H1 (cell line): ENCODE measurements at regions not wholly inside any gene's neighbourhood (a gene's known extent, or its start where the extent isn't known, plus 50 kb on each side); places are given as distances from the start of the nearest gene placed in this dataset.

Experiments used
- CTCF ChIA-PET: fragments of 300-600 bp; sonication (Branson Sonifier 250); formaldehyde crosslinking; loops from one replicate; lab custom pipeline; 2021; ENCODE audit not compliant: partially characterized antibody; lab: Charles Lee
- POLR2A ChIA-PET: fragments of 300-600 bp; sonication (Branson Sonifier 250); formaldehyde crosslinking; loops from one replicate; lab custom pipeline; 2021; ENCODE audit warnings: inconsistent platforms; ENCODE audit not compliant: partially characterized antibody; lab: Charles Lee
- DNase-seq, 2 experiments: peaks; one replicate each; pipeline versions ENCODE4 v3.0.0 to v3.0.0-alpha.2; 2010 to 2022; ENCODE audit warnings: low spot score in 2 of 2, low read depth in 1 of 2, mixed read lengths in 1 of 2
- FAIRE-seq: peaks from 2 replicates; lab custom pipeline; 2011; peaks lifted over from hg19 to GRCh38; lab: Jason Lieb, UNC
- H2AFZ ChIP-seq: 2 replicates; pipeline ENCODE4 v1.8.1; 2012; ENCODE audit warnings: low read length, inconsistent platforms
- H2AK5ac ChIP-seq: 2 replicates; pipeline ENCODE4 v1.6.1; 2013; ENCODE audit warnings: low read depth, low read length
- H2BK120ac ChIP-seq: replicated peaks from 2 replicates; pipeline ENCODE3; 2013; ENCODE audit warnings: low read depth, low read length, inconsistent platforms
- H2BK12ac ChIP-seq: 2 replicates; pipeline ENCODE4 v1.6.1; 2013; ENCODE audit warnings: low read depth, low read length
- H2BK15ac ChIP-seq: 2 replicates; pipeline ENCODE4 v1.6.1; 2013; ENCODE audit warnings: low read length
- H2BK20ac ChIP-seq: 2 replicates; pipeline ENCODE4 v1.6.1; 2013; ENCODE audit warnings: low read length
- H2BK5ac ChIP-seq: 2 replicates; pipeline ENCODE4 v1.6.1; 2013; ENCODE audit warnings: low read depth, low read length
- H3K14ac ChIP-seq: 2 replicates; pipeline ENCODE4 v1.6.1; 2013; ENCODE audit warnings: inconsistent platforms; ENCODE audit not compliant: insufficient read length
- H3K18ac ChIP-seq: 2 replicates; pipeline ENCODE4 v1.6.1; 2013; ENCODE audit warnings: low read length; ENCODE audit errors: extremely low read depth
- H3K23ac ChIP-seq: 2 replicates; pipeline ENCODE4 v1.6.1; 2013; ENCODE audit warnings: inconsistent platforms; ENCODE audit not compliant: insufficient read length
- H3K23me2 ChIP-seq: 2 replicates; pipeline ENCODE4 v1.6.1; 2013; ENCODE audit warnings: low read depth, low read length
- H3K27ac ChIP-seq: 2 replicates; pipeline ENCODE4 v1.6.1; 2011; ENCODE audit warnings: low read depth, low read length, inconsistent platforms
- H3K27me3 ChIP-seq, 4 experiments: replicated peaks in 1 of 4; 1 replicate in 1 of 4; 2 replicates in 3 of 4; pipeline versions ENCODE4 v1.6.1 to v1.8.1; 2011 to 2013; ENCODE audit warnings: low read length in 3 of 4, mild to moderate bottlenecking in 3 of 4, inconsistent platforms in 2 of 4, mixed read lengths in 2 of 4, moderate library complexity in 1 of 4; ENCODE audit not compliant: control insufficient read depth in 3 of 4, insufficient read depth in 3 of 4; ENCODE audit errors: extremely low read depth in 1 of 4
- H3K36me3 ChIP-seq, 4 experiments: 2 replicates each; pipeline versions ENCODE4 v1.6.1 to v1.8.1; 2011 to 2013; ENCODE audit warnings: mild to moderate bottlenecking in 4 of 4, low read length in 3 of 4, moderate library complexity in 2 of 4, control low read depth in 1 of 4, inconsistent platforms in 1 of 4; ENCODE audit not compliant: insufficient read depth in 4 of 4, control insufficient read depth in 2 of 4
- H3K4ac ChIP-seq: replicated peaks from 2 replicates; pipeline ENCODE3; 2013; ENCODE audit warnings: low read length, low read depth, mixed read lengths, inconsistent platforms; ENCODE audit not compliant: insufficient read length
- H3K4me1 ChIP-seq, 4 experiments: replicated peaks in 1 of 4; 1 replicate in 1 of 4; 2 replicates in 3 of 4; pipeline versions ENCODE4 v1.6.1 to v1.8.1; 2011 to 2013; ENCODE audit warnings: low read length in 3 of 4, inconsistent platforms in 2 of 4, mixed read lengths in 1 of 4; ENCODE audit not compliant: insufficient read depth in 4 of 4, control insufficient read depth in 3 of 4
- H3K4me2 ChIP-seq, 2 experiments: 2 replicates each; pipeline versions ENCODE4 v1.6.1 to v1.8.1; 2011 to 2013; ENCODE audit warnings: low read depth in 2 of 2, low read length in 2 of 2, control low read depth in 1 of 2, inconsistent platforms in 1 of 2, mild to moderate bottlenecking in 1 of 2; ENCODE audit not compliant: insufficient read depth in 1 of 2
- H3K4me3 ChIP-seq, 4 experiments: fragments of 200-600, 300-600 bp in 1 of 4; sonication (generic), shearing (Covaris generic), sonication (Bioruptor Twin) in 1 of 4; 2 replicates each; pipeline versions ENCODE4 v1.5.1 to v1.8.1; 2011 to 2016; ENCODE audit warnings: low read length in 4 of 4, low read depth in 3 of 4, control low read depth in 2 of 4, inconsistent platforms in 2 of 4, mild to moderate bottlenecking in 2 of 4, mixed read lengths in 1 of 4, moderate library complexity in 1 of 4; ENCODE audit not compliant: insufficient read depth in 2 of 4; ENCODE audit errors: extremely low read depth in 1 of 4
- H3K56ac ChIP-seq: replicated peaks from 2 replicates; pipeline ENCODE3; 2013; ENCODE audit warnings: low read depth, mild to moderate bottlenecking, mixed read lengths, low read length, inconsistent platforms; ENCODE audit not compliant: insufficient read length
- H3K79me1 ChIP-seq: 2 replicates; pipeline ENCODE4 v1.6.1; 2013; ENCODE audit warnings: low read depth, low read length, control low read depth
- H3K79me2 ChIP-seq, 2 experiments: 2 replicates each; pipeline versions ENCODE4 v1.6.1 to v1.8.1; 2012 to 2013; ENCODE audit warnings: low read length in 2 of 2, mild to moderate bottlenecking in 2 of 2, inconsistent platforms in 1 of 2; ENCODE audit not compliant: insufficient read depth in 2 of 2, control insufficient read depth in 1 of 2
- H3K9ac ChIP-seq, 4 experiments: replicated peaks in 1 of 4; 1 replicate in 1 of 4; 2 replicates in 3 of 4; pipeline versions ENCODE4 v1.6.1 to v1.8.1; 2011 to 2013; ENCODE audit warnings: low read depth in 3 of 4, low read length in 3 of 4, control low read depth in 2 of 4, mild to moderate bottlenecking in 2 of 4, moderate library complexity in 2 of 4, inconsistent platforms in 1 of 4; ENCODE audit errors: extremely low read depth in 1 of 4
- H3K9me3 ChIP-seq, 2 experiments: 2 replicates each; pipeline versions ENCODE4 v1.6.1 to v1.8.1; 2012 to 2013; ENCODE audit warnings: mild to moderate bottlenecking in 2 of 2, moderate library complexity in 2 of 2, control low read depth in 1 of 2, inconsistent platforms in 1 of 2, low read depth in 1 of 2, low read length in 1 of 2, mixed read lengths in 1 of 2; ENCODE audit not compliant: insufficient read depth in 2 of 2
- H4K20me1 ChIP-seq, 2 experiments: replicated peaks in 1 of 2; 2 replicates each; pipeline versions ENCODE3 to v1.8.1; 2011 to 2013; ENCODE audit warnings: inconsistent platforms in 2 of 2, low read length in 2 of 2, mild to moderate bottlenecking in 1 of 2; ENCODE audit not compliant: insufficient read depth in 2 of 2, control insufficient read depth in 1 of 2
- H4K5ac ChIP-seq: 2 replicates; pipeline ENCODE4 v1.6.1; 2013; ENCODE audit warnings: low read length, low read depth, mixed read lengths, inconsistent platforms; ENCODE audit not compliant: insufficient read length
- H4K8ac ChIP-seq: 2 replicates; pipeline ENCODE4 v1.8.0; 2013; ENCODE audit warnings: mild to moderate bottlenecking, moderate library complexity, low read length, inconsistent platforms; ENCODE audit not compliant: insufficient read depth; ENCODE audit errors: extremely low read depth
- H4K91ac ChIP-seq: replicated peaks from 2 replicates; pipeline ENCODE3; 2013; ENCODE audit warnings: low read length, mixed read lengths, inconsistent platforms; ENCODE audit not compliant: insufficient read length
- ASH2L ChIP-seq: fragments of 200-600, 300-600 bp; sonication (generic); IDR thresholded peaks from one replicate; pipeline ENCODE4 v1.7.1; 2017; ENCODE audit warnings: low read length
- CTCF ChIP-seq, 3 experiments: IDR thresholded peaks; 1 replicate in 2 of 3; 2 replicates in 1 of 3; pipeline versions ENCODE4 v1.5.1 to v1.6.1; 2011; ENCODE audit warnings: low read length in 3 of 3, mild to moderate bottlenecking in 3 of 3, inconsistent platforms in 2 of 3, low read depth in 1 of 3, moderate library complexity in 1 of 3; ENCODE audit not compliant: insufficient read depth in 1 of 3; ENCODE audit errors: control extremely low read depth in 1 of 3
- EGR1 ChIP-seq: IDR thresholded peaks from 2 replicates; pipeline ENCODE4 v1.6.1; 2011; ENCODE audit warnings: low read depth, low read length, borderline replicate concordance
- FOSL1 ChIP-seq: IDR thresholded peaks from 2 replicates; pipeline ENCODE4 v1.6.1; 2011; ENCODE audit warnings: mild to moderate bottlenecking, low read depth, low read length, moderate library complexity; ENCODE audit not compliant: insufficient read depth
- HDAC2 ChIP-seq, 2 experiments: fragments of 300-600 bp in 1 of 2; sonication (generic) in 1 of 2; IDR thresholded peaks; 2 replicates each; pipeline ENCODE4 v1.6.1; 2011 to 2012; ENCODE audit warnings: low read depth in 2 of 2, low read length in 2 of 2, mild to moderate bottlenecking in 2 of 2, moderate library complexity in 2 of 2, borderline replicate concordance in 1 of 2, inconsistent platforms in 1 of 2
- PHF8 ChIP-seq: fragments of 200-600 bp; sonication (generic); conservative IDR thresholded peaks from 2 replicates; pipeline ENCODE4 v1.7.1; 2012; ENCODE audit warnings: low read depth, mild to moderate bottlenecking, inconsistent platforms, low read length, moderate library complexity
- POLR2AphosphoS5 ChIP-seq: IDR thresholded peaks from 2 replicates; pipeline ENCODE4 v1.6.1; 2011; ENCODE audit warnings: low read depth, low read length
- RNF2 ChIP-seq: fragments of 200-900, 300-1000 bp; sonication (generic); IDR thresholded peaks from 2 replicates; pipeline ENCODE4 v1.7.1; 2016; ENCODE audit warnings: borderline replicate concordance, low read depth, mild to moderate bottlenecking, antibody characterized with exemption, low read length; ENCODE audit not compliant: poor library complexity, severe bottlenecking; ENCODE audit errors: missing control alignments
- SAP30 ChIP-seq: fragments of 300-600 bp; sonication (generic); IDR thresholded peaks from 2 replicates; pipeline ENCODE4 v1.7.1; 2012; ENCODE audit warnings: low read length, moderate library complexity, mild to moderate bottlenecking, inconsistent platforms; ENCODE audit not compliant: insufficient read depth, insufficient replicate concordance
- SIX5 ChIP-seq: IDR thresholded peaks from 2 replicates; pipeline ENCODE4 v1.6.1; 2011; ENCODE audit warnings: mild to moderate bottlenecking, low read depth, low read length
- SRF ChIP-seq: IDR thresholded peaks from 2 replicates; pipeline ENCODE4 v1.6.1; 2011; ENCODE audit warnings: mild to moderate bottlenecking, low read depth, low read length, moderate library complexity
- TBP ChIP-seq: IDR thresholded peaks from 2 replicates; pipeline ENCODE4 v1.6.1; 2011; ENCODE audit warnings: low read depth, low read length, improper control_type of control experiment
- WGBS, 2 experiments: shearing (Covaris generic) in 1 of 2; methylation state at CpG; one replicate each; pipeline versions ENCODE4 v1.1.6 to v1.1.7; 2013 to 2015; ENCODE audit warnings: low lambda C conversion rate in 2 of 2, mixed read lengths in 2 of 2, inconsistent platforms in 1 of 2, low coverage in 1 of 2, missing lambda C conversion rate in 1 of 2; ENCODE audit not compliant: insufficient replicate concordance in 2 of 2, insufficient coverage in 1 of 2, insufficient read length in 1 of 2; ENCODE audit errors: extremely low coverage in 1 of 2, missing lambda C conversion rate in 1 of 2; 5-methylcytosine and 5-hydroxymethylcytosine counted together

DNA sequence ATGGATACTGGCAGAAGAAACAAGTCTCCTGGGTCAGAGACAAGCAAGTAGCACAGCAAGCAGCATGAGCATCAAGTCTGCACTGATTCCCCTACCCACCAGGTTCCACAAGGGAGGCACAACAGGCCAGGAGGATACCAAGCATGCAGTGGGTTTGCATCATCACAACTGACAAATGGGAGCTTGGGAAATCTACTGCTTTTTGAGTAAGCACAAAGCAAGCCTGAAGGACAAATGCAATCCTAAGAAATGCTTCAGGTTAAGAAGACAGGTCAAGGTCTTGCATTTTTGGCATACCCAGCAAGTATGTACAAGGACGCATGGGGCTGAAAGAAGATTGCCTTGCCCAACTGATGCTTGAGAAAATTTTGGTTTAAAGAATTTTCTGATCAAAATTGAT lies 279.6 kb downstream of the PDGFC start:
- Histone ChIP-seq H4K20me1 (no peaks in the 10 kb centered on the region), H3K23ac (no peak overlapping the region), H3K27me3 (no peaks in the 10 kb centered on the region), H2AK5ac (no peak overlapping the region), H3K79me2 (no peaks in the 10 kb centered on the region), H3K9me3 (no peaks in the 10 kb centered on the region), H2BK120ac (no peak overlapping the region), H4K91ac (no peak overlapping the region), H3K9ac (no peak overlapping the region), H3K36me3 (no peaks in the 10 kb centered on the region), H3K4me1 (no peaks in the 10 kb centered on the region), H2AFZ (no peak overlapping the region), H3K4me3 (no peak overlapping the region), H3K14ac (no peak overlapping the region), H4K5ac (no peak overlapping the region), H2BK12ac (no peak overlapping the region), H3K4ac (no peak overlapping the region), H3K27ac (no peak overlapping the region), H3K79me1 (no peaks in the 10 kb centered on the region), H3K4me2 (no peak overlapping the region), H2BK20ac (no peak overlapping the region), H2BK5ac (no peak overlapping the region), H3K56ac (no peak overlapping the region), H3K23me2 (no peaks in the 10 kb centered on the region), H2BK15ac (no peak overlapping the region), H3K18ac (no peak overlapping the region), H4K8ac (no peak overlapping the region)
- ChIA-PET POLR2A (no interaction called here), CTCF (interaction anchor here (0.6 kb wide), 1 partner anchor 150 kb away, joined by 3 read pairs; no protein-coding TSS in a partner anchor)
- FAIRE-seq, result no peak
- no peak for DNase-seq
- 81% methylated on average over 1 of the region's 1 CpG; no CpG with 5 or more reads in 1 of the 2 experiments for WGBS, 2 experiments
- TF ChIP-seq PHF8 (no peak), ASH2L (no peak), SAP30 (no peak), FOSL1 (no peak), HDAC2 (IDR thresholded peaks at IDR 0.05; ENCODE audit: borderline replicate concordance in 1 of 2, low read depth in 2 of 2, low read length in 2 of 2) (no peak), SRF (no peak), TBP (no peak), SIX5 (no peak), EGR1 (no peak), RNF2 (no peak), CTCF (IDR thresholded peaks at IDR 0.05; ENCODE audit: control extremely low read depth in 1 of 3, insufficient read depth in 1 of 3, low read depth in 1 of 3, low read length in 3 of 3) (no peak), POLR2AphosphoS5 (no peak)
